Right atrium auricular region (tissue), 2 donors: ENCODE measurements at regions not wholly inside any gene's neighbourhood (a gene's known extent, or its start where the extent isn't known, plus 50 kb on each side); places are given as distances from the start of the nearest gene placed in this dataset.
"Not testable (repeated sequence)": the region's sequence is repeated elsewhere in the genome, so short reads cannot be mapped to it uniquely, and the experiment has no call there.

Experiments
- DNase-seq: peaks from one replicate; pipeline ENCODE4 v3.0.0-alpha.2; 2019; ENCODE audit warnings: low spot score
- H3K27ac ChIP-seq, 2 donors: fragments of 200-600 bp; sonication (generic); 1 replicate in 1 of 2; 2 replicates in 1 of 2; pipeline ENCODE4 v1.5.1; 2016 to 2019
- H3K27me3 ChIP-seq, 2 donors: fragments of 200-600 bp; sonication (generic); one replicate each; pipeline versions ENCODE4 v1.5.1 to v1.6.0; 2017 to 2019
- H3K36me3 ChIP-seq: fragments of 200-600 bp; sonication (generic); one replicate; pipeline ENCODE4 v1.5.1; 2016
- H3K4me1 ChIP-seq, 2 donors: fragments of 200-600 bp; sonication (generic); one replicate each; pipeline versions ENCODE4 v1.5.1 to v1.6.0; 2017 to 2019
- H3K4me3 ChIP-seq, 2 donors: fragments of 200-600 bp; sonication (generic); 1 replicate in 1 of 2; 2 replicates in 1 of 2; pipeline ENCODE4 v1.5.1; 2017 to 2019; ENCODE audit warnings: mild to moderate bottlenecking in 1 of 2, moderate library complexity in 1 of 2
- H3K9me3 ChIP-seq, 2 donors: fragments of 200-600 bp; sonication (generic); one replicate each; pipeline ENCODE4 v1.5.1; 2019
- TF ChIP-seq, protein P1 (sequence below), 2 donors: fragments of 200-600 bp; sonication (generic); IDR thresholded peaks; one replicate each; pipeline ENCODE4 v1.5.1; 2019; ENCODE audit warnings: antibody characterized with exemption in 2 of 2

DNA sequence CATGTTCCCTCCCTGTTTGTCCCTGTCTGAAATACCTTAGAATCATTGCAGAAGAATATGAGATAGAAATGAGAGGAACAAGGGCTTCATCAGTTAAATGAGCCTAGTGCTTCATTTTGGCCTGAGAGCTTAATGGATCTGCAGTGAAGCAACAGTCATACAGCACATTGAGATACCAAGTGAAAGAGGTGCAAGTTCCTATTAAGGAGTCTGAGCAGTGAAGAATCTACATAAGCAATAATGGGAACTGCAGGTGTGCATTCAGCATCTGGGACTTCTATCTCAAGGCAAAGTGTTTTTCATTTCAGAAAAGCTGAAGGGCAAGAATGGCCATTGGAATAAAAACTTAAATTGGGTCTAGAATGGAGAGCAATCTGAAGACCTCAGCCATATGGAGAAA lies 323.2 kb upstream of the SLC39A10 start:
- TF ChIP-seq, protein P1, sequence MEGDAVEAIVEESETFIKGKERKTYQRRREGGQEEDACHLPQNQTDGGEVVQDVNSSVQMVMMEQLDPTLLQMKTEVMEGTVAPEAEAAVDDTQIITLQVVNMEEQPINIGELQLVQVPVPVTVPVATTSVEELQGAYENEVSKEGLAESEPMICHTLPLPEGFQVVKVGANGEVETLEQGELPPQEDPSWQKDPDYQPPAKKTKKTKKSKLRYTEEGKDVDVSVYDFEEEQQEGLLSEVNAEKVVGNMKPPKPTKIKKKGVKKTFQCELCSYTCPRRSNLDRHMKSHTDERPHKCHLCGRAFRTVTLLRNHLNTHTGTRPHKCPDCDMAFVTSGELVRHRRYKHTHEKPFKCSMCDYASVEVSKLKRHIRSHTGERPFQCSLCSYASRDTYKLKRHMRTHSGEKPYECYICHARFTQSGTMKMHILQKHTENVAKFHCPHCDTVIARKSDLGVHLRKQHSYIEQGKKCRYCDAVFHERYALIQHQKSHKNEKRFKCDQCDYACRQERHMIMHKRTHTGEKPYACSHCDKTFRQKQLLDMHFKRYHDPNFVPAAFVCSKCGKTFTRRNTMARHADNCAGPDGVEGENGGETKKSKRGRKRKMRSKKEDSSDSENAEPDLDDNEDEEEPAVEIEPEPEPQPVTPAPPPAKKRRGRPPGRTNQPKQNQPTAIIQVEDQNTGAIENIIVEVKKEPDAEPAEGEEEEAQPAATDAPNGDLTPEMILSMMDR (IDR thresholded peaks at IDR 0.05): no peak
- Histone ChIP-seq H3K27ac (no peak overlapping the region), H3K36me3 (no peaks in the 10 kb centered on the region), H3K9me3 (no peaks in the 10 kb centered on the region), H3K4me3 (no peak overlapping the region), H3K27me3 (no peaks in the 10 kb centered on the region), H3K4me1 (no peaks in the 10 kb centered on the region)
- DNase-seq: no peak

DNA sequence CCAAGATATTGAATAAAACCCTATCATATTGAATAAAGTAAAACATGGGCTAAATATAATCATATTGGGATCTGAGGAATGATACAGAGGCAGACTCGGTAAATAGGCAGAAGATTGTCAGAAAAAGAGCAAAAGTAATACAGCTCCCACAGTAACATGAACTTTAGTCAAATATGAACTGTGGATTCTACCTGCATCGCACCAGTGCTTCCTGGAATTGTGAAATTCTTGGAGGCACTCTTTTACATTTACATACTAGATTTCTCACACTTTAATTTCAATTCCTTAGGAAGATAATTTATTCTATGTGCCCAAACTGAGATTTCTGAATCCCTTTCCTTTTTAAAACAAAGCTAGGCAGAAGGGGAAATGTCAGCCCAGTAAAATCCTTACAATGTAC lies 325.1 kb upstream of the SLC39A10 start:
- H3K4me3 ChIP-seq: no peak overlapping the region
- no peaks in the 10 kb centered on the region for H3K27me3 ChIP-seq
- no peaks in the 10 kb centered on the region for H3K36me3 ChIP-seq
- no peaks in the 10 kb centered on the region for H3K9me3 ChIP-seq
- DNase-seq: no peak
- H3K27ac ChIP-seq: no peak overlapping the region
- TF ChIP-seq, protein P1 (IDR thresholded peaks at IDR 0.05): no peak
- H3K4me1 ChIP-seq: no peaks in the 10 kb centered on the region

DNA sequence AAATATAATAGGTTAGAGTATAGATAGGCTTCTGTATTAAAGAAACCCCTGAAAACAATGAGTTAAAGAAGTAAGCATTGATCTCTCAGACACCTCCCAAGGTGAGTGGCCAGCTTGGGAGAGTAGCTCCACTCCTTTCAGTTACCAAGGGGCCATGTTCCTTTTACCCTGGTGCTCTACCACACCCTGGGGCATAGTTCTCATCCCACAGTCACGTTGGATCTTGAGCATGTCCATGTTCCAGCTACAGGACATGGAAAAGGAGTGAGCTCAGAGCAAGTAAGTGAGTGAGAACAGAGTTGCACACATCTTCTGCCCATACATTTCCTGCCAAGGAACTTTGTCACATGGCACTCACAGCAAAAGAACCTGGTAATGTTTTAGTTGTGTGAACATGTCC lies 325.9 kb upstream of the SLC39A10 start:
- H3K4me3 ChIP-seq: no peak overlapping the region
- no peak overlapping the region for H3K27ac ChIP-seq
- no peaks in the 10 kb centered on the region for H3K9me3 ChIP-seq
- H3K36me3 ChIP-seq: no peaks in the 10 kb centered on the region
- no peaks in the 10 kb centered on the region for H3K27me3 ChIP-seq
- no peak for DNase-seq
- TF ChIP-seq, protein P1 (IDR thresholded peaks at IDR 0.05): no peak
- no peaks in the 10 kb centered on the region for H3K4me1 ChIP-seq

DNA sequence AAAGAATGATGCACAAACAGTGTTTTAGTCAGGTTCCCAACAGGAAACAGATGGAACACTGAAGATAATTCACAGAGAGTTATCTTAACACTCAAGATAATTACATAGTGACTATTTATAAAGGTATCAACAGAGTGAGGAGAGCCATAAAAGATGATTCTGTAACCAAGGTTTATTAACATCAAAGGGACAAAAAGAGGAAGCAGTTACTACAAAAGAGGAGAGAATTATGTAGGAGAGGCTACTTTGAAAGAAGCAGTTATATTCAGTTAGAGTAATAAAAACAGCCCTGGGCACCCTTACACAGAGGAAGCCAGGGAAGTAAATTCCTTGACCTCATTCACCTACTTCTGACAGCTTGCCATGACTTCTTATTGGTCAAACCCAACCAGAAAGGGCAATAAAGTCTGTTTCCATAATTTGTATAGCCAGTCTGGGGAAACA lies 326.5 kb upstream of the SLC39A10 start:
- Histone ChIP-seq H3K36me3 (no peaks in the 10 kb centered on the region), H3K9me3 (no peaks in the 10 kb centered on the region), H3K27ac (no peak overlapping the region), H3K4me1 (no peaks in the 10 kb centered on the region), H3K4me3 (no peak overlapping the region), H3K27me3 (no peaks in the 10 kb centered on the region)
- no peak for DNase-seq
- TF ChIP-seq, protein P1 (IDR thresholded peaks at IDR 0.05): no peak

DNA sequence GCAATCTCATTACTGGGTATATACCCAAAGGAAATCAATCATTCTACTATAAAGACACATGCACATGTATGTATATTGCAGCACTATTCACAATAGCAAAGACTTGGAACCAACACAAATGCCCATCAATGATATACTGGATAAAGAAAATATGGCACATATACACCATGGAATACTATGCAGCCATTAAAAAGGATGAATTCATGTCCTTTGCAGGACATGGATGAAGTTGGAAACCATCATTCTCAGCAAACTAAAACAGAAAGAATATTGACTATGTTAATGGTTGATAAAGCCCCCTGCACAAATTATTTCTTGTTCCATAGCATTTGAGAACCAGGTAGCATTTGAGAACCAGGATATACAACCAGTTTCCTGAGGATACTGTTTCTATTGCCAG lies 327.2 kb upstream of the SLC39A10 start:
- H3K9me3 ChIP-seq, H3K4me3 ChIP-seq, DNase-seq: not testable (repeated sequence)

DNA sequence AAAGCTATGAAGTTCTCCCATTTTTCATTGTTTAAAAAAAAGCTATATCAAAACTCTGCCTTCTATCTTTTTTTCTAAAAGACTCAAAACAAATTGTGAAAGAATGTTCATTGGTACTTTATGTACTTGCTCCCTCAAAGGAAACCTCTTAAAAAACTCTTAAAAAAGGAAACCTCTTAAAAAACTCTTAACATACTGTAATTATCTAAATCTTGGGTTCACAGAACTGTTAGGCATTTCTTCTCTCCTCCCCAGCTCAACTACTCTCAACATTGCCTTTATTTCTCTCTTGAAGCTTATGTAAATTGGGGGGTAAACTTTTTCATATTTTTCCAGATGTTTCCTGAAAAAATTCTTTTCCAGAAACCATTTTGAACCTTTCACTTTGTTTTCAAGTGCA lies 330.5 kb upstream of the SLC39A10 start:
- no peak for DNase-seq
- no peaks in the 10 kb centered on the region for H3K36me3 ChIP-seq
- TF ChIP-seq, protein P1 (IDR thresholded peaks at IDR 0.05): no peak
- no peaks in the 10 kb centered on the region for H3K4me1 ChIP-seq
- no peaks in the 10 kb centered on the region for H3K27me3 ChIP-seq
- H3K27ac ChIP-seq: no peak overlapping the region
- H3K4me3 ChIP-seq: no peak overlapping the region
- no peaks in the 10 kb centered on the region for H3K9me3 ChIP-seq

More for the DNA sequence above, 327.2 kb upstream of the SLC39A10 start:
- not testable (repeated sequence) for H3K27ac ChIP-seq, H3K27me3 ChIP-seq, H3K4me1 ChIP-seq, H3K36me3 ChIP-seq
